ENCODE measurements at regions not wholly inside any gene's neighbourhood (a gene's known extent, or its start where the extent isn't known, plus 50 kb on each side); places are given as distances from the start of the nearest gene placed in this dataset.

- H3K4me3 ChIP-seq, result no peak overlapping the region
- intact Hi-C loops (cut with DNase I), result no loop called here
- DNase-seq, result no peak
- H3K36me3 ChIP-seq, result no peaks in the 10 kb centered on the region
- TF ChIP-seq CTCF (IDR thresholded peaks at IDR 0.05), result no peak
- no peaks in the 10 kb centered on the region for H3K27me3 ChIP-seq (ENCODE audit: low read depth)
- no peaks in the 10 kb centered on the region for H3K4me1 ChIP-seq
- H3K27ac ChIP-seq, result no peak overlapping the region
- ATAC-seq, result no peak
- no peaks in the 10 kb centered on the region for H3K9me3 ChIP-seq
Measured at GRCh38 chr13:103275722-103276121, 209.5 kb upstream of the SLC10A2 start.

- ATAC-seq (no peak), DNase-seq (no peak)
- Histone ChIP-seq H3K4me1 (no peaks in the 10 kb centered on the region), H3K9me3 (no peaks in the 10 kb centered on the region), H3K36me3 (no peaks in the 10 kb centered on the region), H3K27ac (no peak overlapping the region), H3K4me3 (no peak overlapping the region), H3K27me3 (ENCODE audit: low read depth) (no peaks in the 10 kb centered on the region)
- no peak for TF ChIP-seq CTCF (IDR thresholded peaks at IDR 0.05)
- intact Hi-C loops (cut with DNase I), result no loop called here
Measured at GRCh38 chr13:103275081-103275480, 208.9 kb upstream of the SLC10A2 start.

- no peaks in the 10 kb centered on the region for H3K9me3 ChIP-seq
- ATAC-seq (no peak), DNase-seq (no peak)
- H3K4me1 ChIP-seq, result no peaks in the 10 kb centered on the region
- no peak overlapping the region for H3K27ac ChIP-seq
- H3K4me3 ChIP-seq, result no peak overlapping the region
- H3K27me3 ChIP-seq (ENCODE audit: low read depth), result no peaks in the 10 kb centered on the region
- no peak for TF ChIP-seq CTCF (IDR thresholded peaks at IDR 0.05)
- H3K36me3 ChIP-seq, result no peaks in the 10 kb centered on the region
- intact Hi-C loops (cut with DNase I), result no loop called here
Measured at GRCh38 chr13:103273825-103274224, 207.6 kb upstream of the SLC10A2 start.

GRCh38 chr13:103272770-103273169, 206.6 kb upstream of the SLC10A2 start:
- no peak overlapping the region for H3K27ac ChIP-seq
- H3K4me1 ChIP-seq, result no peaks in the 10 kb centered on the region
- H3K27me3 ChIP-seq (ENCODE audit: low read depth), result no peaks in the 10 kb centered on the region
- no peaks in the 10 kb centered on the region for H3K36me3 ChIP-seq
- no peaks in the 10 kb centered on the region for H3K9me3 ChIP-seq
- ATAC-seq (no peak), DNase-seq (no peak)
- TF ChIP-seq CTCF (IDR thresholded peaks at IDR 0.05), result no peak
- no peak overlapping the region for H3K4me3 ChIP-seq
- intact Hi-C loops (cut with DNase I), result no loop called here

GRCh38 chr13:103263448-103263847, 197.2 kb upstream of the SLC10A2 start:
- no peak overlapping the region for H3K27ac ChIP-seq
- TF ChIP-seq CTCF (IDR thresholded peaks at IDR 0.05), result no peak
- H3K9me3 ChIP-seq, result peaks cover 8% of the 10 kb centered on the region
- H3K36me3 ChIP-seq, result no peaks in the 10 kb centered on the region
- no peaks in the 10 kb centered on the region for H3K27me3 ChIP-seq (ENCODE audit: low read depth)
- peak in 1 of 2 donors; percentile 30 for ATAC-seq
- DNase-seq, result no peak
- no peaks in the 10 kb centered on the region for H3K4me1 ChIP-seq
- intact Hi-C loops (cut with DNase I), result no loop called here
- no peak overlapping the region for H3K4me3 ChIP-seq
